ENCODE measurements at regions not wholly inside any gene's neighbourhood (a gene's known extent, or its start where the extent isn't known, plus 50 kb on each side); places are given as distances from the start of the nearest gene placed in this dataset.

DNA sequence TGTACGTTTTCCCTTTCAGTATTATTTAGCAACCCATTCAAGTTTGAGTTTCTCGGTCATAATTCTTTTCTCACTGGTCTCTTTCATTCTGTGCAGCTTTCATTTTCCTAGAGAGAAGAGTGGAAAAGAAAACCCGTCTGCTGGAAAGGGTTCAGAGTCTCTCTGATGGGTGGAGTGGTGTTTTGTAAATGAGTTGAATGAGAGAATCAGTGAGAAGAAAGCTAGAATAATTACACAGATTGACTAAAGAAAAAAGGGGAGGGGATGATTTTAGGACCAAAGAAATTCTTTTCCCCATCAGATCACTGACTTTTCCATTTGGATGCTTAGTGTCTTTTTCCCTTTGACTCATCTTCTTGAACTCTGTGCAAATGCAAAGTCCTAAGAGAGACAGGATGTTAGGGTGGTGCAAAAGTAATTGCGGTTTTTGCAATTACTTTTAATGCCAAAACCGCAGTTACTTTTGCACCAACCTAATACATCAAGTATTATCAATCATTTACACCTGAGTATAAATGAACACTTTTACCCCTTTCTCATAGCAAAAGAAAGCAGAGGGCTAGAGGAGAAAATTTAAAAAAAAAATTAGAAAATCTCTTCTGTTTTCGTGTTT is 242.1 kb upstream of the SP4 start:
- H3K4me3 ChIP-seq (ENCODE audit: low read depth, low read length), result no peak overlapping the region
- DNase-seq (ENCODE audit: low read depth), result no peak

DNA sequence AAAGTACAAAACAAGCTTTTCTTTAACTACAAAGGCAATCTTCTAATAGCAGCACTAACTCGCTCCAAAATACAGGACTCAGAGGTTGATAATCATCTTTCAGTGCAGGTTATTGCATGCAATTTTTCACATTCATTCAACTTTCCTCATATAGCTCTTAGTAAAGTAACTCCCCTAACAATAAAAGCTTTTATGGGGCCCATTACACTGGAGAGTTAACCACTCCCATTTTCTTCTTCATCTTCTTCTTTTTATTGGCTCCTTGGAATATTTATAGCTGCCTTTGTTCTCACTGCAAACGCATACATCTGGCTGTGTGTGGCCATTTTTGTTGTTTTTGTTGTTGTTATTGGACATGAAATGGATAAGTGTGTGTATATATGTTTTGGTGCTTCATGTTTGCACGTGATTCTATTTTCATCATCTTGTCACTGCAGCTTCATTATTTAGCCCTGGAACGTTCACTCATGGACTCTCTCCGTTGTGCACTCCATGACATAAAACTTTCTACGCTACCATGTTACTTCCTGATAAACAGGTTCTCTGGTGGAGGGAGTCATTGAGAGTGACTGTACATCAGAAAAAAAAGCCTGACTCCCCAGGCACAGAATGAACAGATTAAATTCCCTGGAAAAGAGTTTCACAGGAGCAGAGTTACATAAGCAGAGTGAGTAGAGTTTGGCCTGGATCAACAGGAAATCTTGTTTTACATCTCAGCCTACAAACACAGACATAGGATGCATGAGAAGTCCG is 236.4 kb upstream of the SP4 start:
- no peak for DNase-seq (ENCODE audit: low read depth)

DNA sequence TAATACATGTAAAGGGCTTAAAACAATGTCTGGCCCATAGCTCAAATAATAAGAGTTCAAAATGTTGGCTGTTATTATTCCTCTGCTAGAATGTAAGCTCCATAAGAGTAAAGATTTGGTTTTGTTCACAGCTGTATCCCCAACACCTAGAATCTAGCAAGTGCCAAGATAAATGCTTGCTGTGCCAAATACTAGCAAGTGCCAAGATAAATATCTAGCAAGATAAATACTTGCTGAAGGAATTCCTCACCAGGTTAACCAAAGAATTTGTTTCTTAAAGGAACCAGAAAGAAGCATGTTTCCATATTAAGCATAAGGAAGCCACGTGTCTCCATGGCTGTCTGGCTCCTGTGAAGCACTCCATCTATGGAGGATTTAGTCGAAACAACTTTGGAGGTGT is 235.2 kb upstream of the SP4 start:
- no peak for DNase-seq (ENCODE audit: low read depth)
- H3K4me3 ChIP-seq (ENCODE audit: low read depth, low read length), result no peak overlapping the region

More for the DNA sequence above, 236.4 kb upstream of the SP4 start:
- H3K4me3 ChIP-seq (ENCODE audit: low read depth, low read length), result no peak overlapping the region

DNA sequence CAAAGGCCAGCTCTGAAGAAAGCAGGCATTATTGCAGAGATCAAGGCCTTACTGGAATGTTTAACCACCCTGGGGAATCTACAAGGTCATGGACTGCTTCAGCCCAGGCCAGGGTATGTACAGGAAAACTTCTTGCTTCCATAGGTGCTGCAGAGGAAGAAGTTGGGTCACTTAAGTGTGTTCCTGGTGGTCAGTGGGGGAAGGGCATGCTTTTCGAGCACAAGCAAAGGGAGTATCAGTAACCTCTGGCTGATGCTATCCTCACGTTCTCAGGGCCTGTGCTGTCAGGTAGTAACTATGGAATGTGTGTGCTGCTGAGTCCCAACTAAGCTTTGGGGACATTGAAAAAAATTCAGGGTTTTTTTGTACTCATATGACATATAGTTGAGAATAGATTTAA is 234.0 kb upstream of the SP4 start:
- H3K4me3 ChIP-seq (ENCODE audit: low read depth, low read length), result no peak overlapping the region
- no peak for DNase-seq (ENCODE audit: low read depth)

DNA sequence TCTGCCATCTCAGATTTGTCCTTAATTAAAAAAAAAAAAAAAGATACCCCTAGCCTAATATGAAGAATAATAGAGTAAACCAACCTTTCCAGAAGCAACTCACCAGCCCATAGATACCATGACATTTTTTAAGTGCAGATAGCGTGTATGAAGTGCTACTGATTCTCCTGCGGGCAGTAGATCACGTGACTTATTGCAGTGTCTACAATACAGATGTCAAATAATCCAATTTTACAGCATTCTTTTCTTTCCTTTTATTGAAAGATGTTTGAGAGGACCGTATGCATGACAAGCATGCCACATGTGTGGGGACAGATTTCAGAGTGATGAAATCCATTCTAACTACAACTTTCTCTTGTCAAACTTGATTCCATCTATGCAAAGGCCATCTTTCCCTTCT is 232.9 kb upstream of the SP4 start:
- no peak for DNase-seq (ENCODE audit: low read depth)
- H3K4me3 ChIP-seq (ENCODE audit: low read depth, low read length), result no peak overlapping the region

DNA sequence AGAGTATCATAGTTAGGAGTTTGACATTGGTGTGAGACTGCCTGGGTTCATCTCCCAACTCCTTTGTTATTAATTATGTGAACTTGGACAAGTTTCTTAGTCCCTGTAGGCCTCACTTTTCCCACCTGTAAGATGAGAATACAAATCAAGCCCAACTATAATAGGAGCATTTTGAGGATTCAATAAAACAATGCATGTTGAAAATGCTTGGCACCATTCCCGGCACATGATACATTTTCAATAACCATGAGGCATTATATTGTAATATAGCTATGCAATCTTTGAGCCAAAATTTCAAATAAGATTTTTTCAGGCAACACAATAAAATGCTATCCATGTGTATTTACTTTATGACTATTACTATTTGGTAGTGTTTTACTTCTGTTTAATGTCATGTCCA is 229.0 kb upstream of the SP4 start:
- H3K4me3 ChIP-seq (ENCODE audit: low read depth, low read length), result no peak overlapping the region
- DNase-seq (ENCODE audit: low read depth), result no peak

DNA sequence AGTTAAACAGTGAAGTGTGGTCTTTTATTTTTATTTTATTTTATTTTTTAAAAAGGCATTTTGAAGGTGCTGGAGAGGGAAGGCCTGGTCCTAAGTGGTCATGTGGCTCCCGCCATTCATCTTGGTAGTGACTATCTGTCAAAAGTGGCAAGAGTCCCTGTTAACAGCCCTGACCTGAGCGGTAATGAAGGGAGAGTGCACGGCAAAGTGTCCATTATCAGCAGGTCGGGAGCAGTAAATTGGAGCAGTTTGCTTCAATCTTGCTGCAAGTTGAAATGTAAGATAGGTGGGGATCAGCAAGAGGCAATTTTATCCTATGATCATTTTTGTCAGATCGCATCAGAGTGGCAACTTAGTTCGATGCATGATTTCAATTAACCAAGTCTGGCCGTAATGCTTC is 227.4 kb upstream of the SP4 start:
- no peak for DNase-seq (ENCODE audit: low read depth)
- H3K4me3 ChIP-seq (ENCODE audit: low read depth, low read length), result no peak overlapping the region

DNA sequence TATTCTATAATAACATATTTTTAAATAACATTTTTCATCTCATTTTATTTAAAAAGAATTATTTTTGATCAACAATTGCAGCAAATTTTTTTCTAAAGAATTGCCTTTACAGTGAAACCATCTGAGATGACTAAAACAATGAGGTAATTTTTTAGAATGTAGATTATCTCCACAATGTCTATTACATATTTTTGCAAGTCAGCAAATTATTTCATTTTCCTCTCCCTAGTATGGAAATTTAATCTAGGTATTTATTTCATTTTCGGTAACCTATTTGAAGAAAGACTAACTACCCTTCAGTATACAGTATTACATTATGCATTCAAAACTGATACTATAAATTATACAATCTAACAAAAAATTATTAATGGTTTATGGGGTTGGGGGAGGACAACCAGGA is 213.2 kb upstream of the SP4 start:
- no peak for DNase-seq (ENCODE audit: low read depth)
- no peak overlapping the region for H3K4me3 ChIP-seq (ENCODE audit: low read depth, low read length)

DNA sequence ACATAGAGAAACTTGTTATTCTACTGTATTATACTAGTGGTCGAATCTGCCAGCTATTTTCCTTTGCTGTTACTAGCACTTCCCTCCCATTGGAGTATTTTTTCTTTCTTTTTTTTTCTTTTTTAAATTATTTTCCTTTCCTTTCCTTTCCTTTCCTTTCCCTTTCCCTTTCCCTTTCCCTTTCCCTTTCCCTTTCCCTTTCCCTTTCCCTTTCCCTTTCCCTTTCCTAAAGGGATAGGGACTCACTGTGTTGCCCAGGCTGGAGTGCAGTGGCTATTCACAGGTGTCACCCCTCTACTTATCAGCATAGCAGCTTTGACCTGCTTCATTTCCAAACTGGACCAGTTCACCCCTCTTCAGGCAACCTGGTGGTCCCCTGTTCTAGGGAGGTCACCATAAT is 212.6 kb upstream of the SP4 start:
- H3K4me3 ChIP-seq (ENCODE audit: low read depth, low read length), result no peak overlapping the region
- DNase-seq (ENCODE audit: low read depth), result no peak

DNA sequence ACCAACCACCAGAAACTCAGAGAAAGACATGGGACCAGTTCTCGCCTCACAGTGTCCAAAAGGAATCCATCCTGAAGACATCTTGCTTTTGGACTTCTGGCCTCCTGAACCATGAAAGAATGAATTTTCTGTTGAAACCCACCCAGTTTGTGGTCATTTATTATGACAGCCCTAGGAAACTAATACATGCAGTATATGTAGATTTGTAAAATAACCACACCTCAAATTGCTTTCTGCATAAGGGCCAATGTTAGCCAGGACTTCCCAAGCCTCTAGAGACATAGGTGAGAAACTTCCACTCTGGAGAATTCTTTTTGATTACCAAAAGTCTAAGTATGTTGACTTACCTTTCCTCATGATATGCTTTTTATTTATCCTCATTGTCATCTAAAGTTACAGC is 210.5 kb upstream of the SP4 start:
- H3K4me3 ChIP-seq (ENCODE audit: low read depth, low read length), result no peak overlapping the region
- no peak for DNase-seq (ENCODE audit: low read depth)

DNA sequence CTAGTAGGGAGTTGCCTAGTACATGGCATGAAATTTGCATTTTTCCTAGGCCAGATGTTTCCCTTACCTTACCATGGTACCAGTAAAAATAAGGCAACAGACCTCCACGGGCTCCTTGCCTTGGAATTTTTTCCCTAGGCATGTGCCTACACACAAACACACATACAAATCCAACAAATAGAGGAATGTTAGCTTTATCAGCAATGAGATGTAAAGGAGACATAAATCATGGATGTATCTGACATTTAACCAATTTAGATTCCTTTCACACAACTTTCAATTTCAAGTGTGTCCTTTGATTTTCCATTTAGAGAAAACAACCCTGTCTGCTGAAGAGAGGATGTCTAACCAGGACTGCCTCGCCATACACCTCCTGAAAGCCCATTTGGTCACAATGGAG is 209.7 kb upstream of the SP4 start:
- DNase-seq (ENCODE audit: low read depth), result no peak
- H3K4me3 ChIP-seq (ENCODE audit: low read depth, low read length), result no peak overlapping the region

DNA sequence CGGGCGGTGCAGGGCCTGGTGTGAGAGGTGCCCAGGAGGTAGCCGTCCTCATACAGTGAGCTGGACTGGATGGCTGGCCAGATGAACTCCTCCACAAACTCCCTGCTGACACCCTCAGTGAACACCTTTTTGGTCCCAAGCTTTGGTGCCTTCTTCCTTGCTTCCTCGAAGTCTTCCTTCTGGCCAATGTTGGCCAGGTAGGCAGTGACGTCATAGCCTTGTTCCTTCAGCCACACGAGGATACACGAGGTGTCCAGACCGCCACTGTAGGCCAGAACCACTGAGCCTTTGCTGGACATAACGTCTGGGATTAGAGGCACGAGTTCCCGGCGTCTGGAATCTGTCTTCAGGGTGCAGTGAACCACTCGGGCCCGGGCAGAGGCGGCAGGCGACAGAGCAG is 206.8 kb upstream of the SP4 start:
- no peak for DNase-seq (ENCODE audit: low read depth)
- no peak overlapping the region for H3K4me3 ChIP-seq (ENCODE audit: low read depth, low read length)

DNA sequence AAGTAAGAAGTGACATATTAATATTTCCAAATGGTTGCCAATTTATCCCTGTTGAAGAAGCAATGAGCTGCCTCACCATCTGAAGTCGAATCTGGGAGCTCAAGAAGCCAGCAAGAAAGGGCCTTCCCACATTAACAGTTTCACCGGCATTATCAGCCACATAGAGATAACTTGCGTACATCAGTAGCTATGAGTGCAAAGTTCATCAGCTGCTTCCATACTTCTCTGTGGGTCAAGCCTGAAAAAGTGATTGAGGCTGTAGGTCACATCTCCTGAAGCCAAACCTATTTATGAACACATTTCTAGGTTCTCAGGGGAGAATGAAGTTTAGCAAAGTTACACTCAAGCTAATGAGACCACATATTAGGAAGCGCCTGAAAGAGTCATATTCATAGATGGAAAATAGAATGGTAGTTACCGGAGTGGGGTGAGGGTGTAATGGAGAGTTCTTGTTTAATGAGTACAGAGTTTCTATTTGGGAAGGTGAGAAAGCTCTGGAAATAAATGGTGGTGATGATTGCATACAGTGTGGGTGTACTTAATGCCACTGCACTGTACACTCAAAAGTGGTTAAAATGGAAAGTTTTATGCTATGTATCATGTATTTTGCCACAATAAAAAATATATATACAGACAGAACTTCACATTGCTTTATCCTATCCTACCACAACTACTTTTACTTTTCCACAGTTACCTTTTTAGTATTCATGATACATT is 189.3 kb upstream of the SP4 start:
- DNase-seq (ENCODE audit: low read depth), result no peak
- no peak overlapping the region for H3K4me3 ChIP-seq (ENCODE audit: low read depth, low read length)

DNA sequence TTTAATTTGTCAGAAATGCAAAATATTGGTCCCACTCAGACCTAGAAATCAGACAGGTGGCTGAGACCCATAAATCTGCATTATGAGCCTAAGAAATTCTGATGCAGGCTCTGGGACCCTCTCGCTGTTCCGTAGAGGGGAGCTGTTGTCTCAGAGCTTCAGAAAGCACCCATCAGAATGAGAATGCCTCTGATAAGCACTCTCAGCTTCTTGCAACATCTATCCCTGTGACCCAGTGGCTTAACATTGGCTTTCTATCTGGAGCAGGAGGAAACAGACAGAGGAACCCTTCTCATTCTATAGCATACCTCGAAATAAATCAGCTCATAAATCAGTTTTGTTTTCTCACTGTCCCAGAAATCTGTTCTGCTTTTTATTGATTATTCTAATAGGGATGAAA is 184.6 kb upstream of the SP4 start:
- no peak overlapping the region for H3K4me3 ChIP-seq (ENCODE audit: low read depth, low read length)
- no peak for DNase-seq (ENCODE audit: low read depth)

DNA sequence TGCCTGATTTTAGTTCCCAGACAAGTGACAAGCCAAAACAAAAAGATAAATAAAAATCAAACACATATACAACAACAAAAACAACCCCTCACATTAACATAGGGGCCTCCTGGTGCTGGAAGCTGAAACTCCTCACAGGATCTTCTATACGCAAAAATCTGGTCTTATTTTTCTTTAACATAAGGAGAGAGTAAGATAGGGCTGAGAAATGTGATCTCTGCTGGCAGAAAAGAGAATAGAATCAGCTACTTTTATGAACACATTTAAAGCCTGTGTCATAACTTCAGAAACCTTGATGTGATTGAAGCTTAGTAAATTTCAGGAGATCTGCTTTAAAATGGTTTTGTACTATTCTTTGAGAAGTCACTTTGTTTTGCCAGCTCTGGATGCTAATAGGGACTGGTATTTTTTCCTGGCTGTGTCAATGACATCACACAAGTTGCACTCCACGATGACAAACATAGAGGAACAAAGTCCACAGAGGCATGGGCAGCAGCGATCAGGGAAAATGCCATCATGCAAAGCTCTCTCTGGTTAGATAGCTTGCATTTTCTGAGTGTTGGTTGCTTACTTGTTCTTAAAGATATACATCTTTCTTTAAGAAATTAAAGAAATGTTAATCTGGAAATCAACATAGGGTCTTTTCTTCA is 176.6 kb upstream of the SP4 start:
- H3K4me3 ChIP-seq (ENCODE audit: low read depth, low read length), result no peak overlapping the region

DNA sequence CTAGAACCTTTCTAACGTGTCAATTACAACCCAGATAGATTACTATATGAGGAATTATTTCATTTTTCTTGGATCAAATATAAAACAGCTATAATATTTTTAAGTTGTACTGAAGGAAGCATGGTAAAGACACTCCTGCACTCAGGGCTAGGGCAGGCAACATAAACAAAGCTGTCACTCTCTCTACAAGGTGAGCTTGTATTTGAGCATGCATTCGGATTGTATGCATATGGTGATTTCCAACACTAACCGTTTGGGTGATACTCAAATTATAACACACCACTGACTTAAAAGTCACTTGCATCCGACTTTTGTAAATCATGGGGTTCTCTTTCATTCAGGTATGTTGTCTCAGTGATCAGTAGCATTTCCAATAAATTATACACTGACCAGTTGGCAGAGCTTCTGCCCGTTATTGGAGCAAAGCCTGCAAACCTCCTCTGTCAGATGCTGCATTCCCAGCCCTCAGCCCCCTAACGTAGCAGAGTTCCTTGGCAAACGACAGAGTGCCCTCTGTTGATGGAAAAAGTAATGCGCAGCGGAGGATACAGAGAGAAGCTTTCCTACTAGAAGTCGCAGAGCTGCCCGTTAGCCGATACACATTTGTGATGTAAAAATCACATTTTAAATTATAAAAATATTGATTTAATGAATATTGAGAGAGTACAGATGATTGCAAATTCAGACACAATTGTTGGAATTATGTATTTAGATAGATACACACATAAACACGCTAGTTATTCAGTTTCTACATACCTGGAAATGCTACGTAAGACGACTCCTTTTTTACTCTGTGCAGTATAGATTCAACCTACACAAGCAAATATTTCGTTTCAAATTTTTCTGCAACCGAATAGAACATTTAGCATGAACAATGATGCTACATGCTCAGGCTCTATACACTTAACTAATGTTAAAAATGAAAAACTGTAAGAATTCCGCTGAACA is 173.9 kb upstream of the SP4 start:
- no peak overlapping the region for H3K4me3 ChIP-seq (ENCODE audit: low read depth, low read length)
- DNase-seq (ENCODE audit: low read depth), result peak; percentile 3

More for the DNA sequence above, 176.6 kb upstream of the SP4 start:
- DNase-seq (ENCODE audit: low read depth), result no peak

DNA sequence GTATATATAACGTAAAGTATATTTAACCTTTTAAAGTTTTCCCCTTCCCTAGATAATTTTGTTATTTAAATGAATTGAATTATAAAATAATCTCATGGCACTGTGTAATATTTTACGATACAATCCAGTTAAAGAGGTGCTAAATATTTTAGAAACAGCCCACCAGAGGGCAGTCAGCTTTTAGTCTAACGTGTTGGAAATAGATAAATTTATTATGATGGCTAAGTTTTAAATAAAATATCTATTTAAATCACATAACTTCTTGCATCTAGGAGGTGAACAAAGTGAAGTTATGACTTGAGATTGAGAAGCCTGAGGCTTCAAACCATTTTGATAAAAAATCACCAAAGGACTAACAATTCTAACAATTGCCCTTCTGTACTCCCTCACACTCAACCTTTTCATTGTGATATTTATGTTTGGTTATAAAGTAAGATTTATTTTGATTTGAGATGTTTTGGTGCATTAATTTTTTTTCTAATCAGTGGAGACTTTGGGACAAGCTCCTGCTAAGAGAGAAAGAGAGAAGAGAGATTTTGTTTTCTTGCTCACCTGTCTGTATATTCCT is 171.5 kb upstream of the SP4 start:
- no peak overlapping the region for H3K4me3 ChIP-seq (ENCODE audit: low read depth, low read length)
- DNase-seq (ENCODE audit: low read depth), result peak; percentile 8

DNA sequence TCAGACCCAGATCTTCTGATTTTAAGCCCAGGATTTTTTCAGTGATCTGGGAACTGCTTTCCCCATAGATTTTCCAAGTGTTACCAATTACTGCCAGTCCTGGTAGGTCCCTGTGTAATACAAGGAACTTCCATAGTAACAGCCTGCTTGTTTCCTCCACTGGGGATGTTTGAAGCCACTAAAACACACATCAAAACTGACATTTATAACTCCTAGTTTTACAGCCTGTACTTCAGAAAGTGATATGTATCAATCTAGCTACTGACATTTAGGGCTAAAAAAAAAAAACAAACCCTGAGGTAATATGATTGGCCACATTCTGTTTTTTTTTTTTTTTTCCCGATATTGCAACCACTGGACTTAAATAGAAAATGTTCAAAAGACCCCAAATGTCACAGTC is 166.9 kb upstream of the SP4 start:
- no peak overlapping the region for H3K4me3 ChIP-seq (ENCODE audit: low read depth, low read length)
- no peak for DNase-seq (ENCODE audit: low read depth)
